ENCODE measurements at regions not wholly inside any gene's neighbourhood (a gene's known extent, or its start where the extent isn't known, plus 50 kb on each side); places are given as distances from the start of the nearest gene placed in this dataset.

DNA sequence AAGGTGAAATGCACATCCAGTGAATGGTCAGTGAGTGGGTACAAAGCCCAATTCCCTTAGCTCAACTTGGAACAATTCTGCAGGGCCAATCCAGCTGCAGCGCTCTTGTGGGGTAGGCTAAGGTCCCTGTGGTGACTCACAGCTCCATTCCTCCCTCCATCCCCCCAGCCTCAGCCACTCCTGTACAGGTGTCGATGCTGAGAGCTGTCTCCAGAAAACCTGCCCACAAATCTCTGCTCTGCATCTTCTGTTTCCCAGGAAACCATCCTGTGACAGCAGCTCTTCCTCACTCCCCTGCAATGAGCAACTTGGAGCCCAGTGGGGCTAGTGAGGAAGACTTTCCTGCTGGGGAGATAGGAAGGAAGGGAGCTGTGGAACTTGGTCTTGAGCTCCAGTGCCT is 244.7 kb upstream of the GPR26 start:
- TF ChIP-seq, protein P1, sequence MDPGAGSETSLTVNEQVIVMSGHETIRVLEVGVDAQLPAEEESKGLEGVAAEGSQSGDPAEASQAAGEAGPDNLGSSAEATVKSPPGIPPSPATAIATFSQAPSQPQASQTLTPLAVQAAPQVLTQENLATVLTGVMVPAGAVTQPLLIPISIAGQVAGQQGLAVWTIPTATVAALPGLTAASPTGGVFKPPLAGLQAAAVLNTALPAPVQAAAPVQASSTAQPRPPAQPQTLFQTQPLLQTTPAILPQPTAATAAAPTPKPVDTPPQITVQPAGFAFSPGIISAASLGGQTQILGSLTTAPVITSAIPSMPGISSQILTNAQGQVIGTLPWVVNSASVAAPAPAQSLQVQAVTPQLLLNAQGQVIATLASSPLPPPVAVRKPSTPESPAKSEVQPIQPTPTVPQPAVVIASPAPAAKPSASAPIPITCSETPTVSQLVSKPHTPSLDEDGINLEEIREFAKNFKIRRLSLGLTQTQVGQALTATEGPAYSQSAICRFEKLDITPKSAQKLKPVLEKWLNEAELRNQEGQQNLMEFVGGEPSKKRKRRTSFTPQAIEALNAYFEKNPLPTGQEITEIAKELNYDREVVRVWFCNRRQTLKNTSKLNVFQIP (CRISPR knock-in tag; IDR thresholded peaks at IDR 0.05; ENCODE audit: borderline replicate concordance, low read depth) = no peak
- TF ChIP-seq TCF4 (CRISPR knock-in tag; IDR thresholded peaks at IDR 0.05; ENCODE audit: borderline replicate concordance) (no peak), ZFP30 (CRISPR knock-in tag; IDR thresholded peaks at IDR 0.05) (no peak), RARB (CRISPR knock-in tag; IDR thresholded peaks at IDR 0.05) (no peak), PATZ1 (CRISPR knock-in tag; IDR thresholded peaks at IDR 0.05; ENCODE audit: borderline replicate concordance) (no peak), ARNTL (CRISPR knock-in tag; IDR thresholded peaks at IDR 0.05; ENCODE audit: borderline replicate concordance, low read depth) (no peak), ZNF8 (CRISPR knock-in tag; IDR thresholded peaks at IDR 0.05) (no peak), ZFP3 (CRISPR knock-in tag; IDR thresholded peaks at IDR 0.05) (no peak), ZC3H10 (CRISPR knock-in tag; IDR thresholded peaks at IDR 0.05) (no peak), ESRRG (CRISPR knock-in tag; IDR thresholded peaks at IDR 0.05) (no peak), OSR1 (CRISPR knock-in tag; IDR thresholded peaks at IDR 0.05) (no peak), TSHZ2 (CRISPR knock-in tag; IDR thresholded peaks at IDR 0.05) (no peak), TOX (CRISPR knock-in tag; IDR thresholded peaks at IDR 0.05; ENCODE audit: borderline replicate concordance) (no peak)

All from SK-N-SH treated with all-trans-retinoic acid at 6 μM for 48 hours (cell line).